Suppressor macrophage treated with lipopolysaccharide for 4 hours (primary cell): ENCODE measurements at regions not wholly inside any gene's neighbourhood (a gene's known extent, or its start where the extent isn't known, plus 50 kb on each side); places are given as distances from the start of the nearest gene placed in this dataset.
"Not testable (repeated sequence)": the region's sequence is repeated elsewhere in the genome, so short reads cannot be mapped to it uniquely, and the experiment has no call there.

ENCODE experiments used
- DNase-seq: peaks from one replicate; pipeline ENCODE4 v3.0.0-alpha.2; 2020

DNA sequence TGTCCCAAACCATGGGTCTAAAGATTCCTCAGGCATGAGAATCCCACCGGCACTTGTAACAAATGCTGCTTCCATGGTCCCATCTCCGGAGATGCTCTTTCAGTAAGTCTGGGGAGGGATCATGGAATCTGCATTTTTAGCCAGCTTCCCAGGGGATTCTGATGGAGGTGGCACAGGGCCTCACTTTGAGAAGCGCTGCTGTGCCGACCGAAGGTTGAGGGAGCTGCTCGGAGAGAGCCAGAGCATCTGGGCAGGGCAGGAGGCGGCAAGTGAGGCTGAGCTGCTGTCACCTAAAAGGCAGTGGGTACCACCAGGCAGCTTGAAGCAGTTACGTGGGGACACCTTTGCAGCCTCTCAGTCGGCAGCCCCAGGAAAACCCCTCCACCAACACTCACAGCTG lies 100.2 kb upstream of the CDYL start:
- DNase-seq: no peak

DNA sequence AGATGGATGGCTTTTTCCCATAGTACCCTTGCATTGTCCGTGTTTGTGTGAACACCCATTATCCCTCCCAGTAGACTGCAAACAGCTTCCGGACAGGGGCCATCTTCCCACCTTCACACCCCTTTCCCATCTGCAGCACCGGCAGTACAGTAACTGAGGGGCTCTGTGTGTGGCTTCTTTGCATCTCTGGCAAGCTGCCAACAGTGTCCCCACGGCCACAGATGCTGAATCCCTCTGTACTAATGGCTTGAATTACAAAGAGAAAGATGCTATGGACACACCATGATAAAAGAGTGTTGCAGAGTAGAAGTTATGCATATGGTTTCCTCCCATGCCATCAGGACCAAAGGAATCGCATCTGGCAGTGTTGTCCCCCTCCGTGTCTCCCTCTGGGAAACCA lies 101.1 kb upstream of the CDYL start:
- no peak for DNase-seq

DNA sequence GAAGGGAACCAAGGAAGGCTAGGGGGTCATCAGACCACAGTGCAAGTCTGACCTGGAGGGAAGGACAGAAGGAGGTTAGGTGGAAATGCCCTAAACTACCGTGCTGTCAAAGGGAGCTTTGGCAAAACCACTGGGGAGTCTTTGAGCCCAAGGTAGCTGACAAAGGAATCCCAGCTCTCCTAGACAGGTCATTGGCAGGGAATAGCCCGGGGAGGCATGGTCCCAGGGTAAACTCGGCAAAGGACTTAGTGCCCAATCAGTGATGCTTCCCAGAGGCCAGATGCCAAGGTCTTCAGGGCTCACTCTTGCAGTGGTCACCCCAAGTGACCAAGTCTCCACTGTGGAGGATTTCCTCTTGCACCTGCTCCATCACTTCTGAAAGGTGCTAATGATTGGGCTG lies 102.3 kb upstream of the CDYL start:
- DNase-seq: no peak

DNA sequence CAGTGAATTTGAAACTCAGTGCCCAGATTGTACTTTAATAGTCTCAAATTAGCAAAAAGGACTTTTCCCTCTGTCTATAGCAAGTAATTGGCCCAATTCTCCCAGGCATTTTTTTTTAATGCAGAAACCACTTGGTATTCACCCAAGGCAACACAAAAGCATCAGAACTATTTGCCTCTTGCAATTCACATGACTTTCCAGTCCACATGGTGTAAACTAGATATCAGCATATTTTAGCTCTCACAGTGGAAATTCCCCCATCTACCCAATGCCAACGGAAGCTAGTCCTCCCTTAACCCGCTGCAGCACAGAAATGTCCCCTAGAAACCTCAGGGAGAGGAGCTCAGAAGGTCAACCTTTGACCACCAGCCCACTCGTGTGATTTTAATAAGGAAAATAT lies 103.4 kb upstream of the CDYL start:
- DNase-seq: no peak

DNA sequence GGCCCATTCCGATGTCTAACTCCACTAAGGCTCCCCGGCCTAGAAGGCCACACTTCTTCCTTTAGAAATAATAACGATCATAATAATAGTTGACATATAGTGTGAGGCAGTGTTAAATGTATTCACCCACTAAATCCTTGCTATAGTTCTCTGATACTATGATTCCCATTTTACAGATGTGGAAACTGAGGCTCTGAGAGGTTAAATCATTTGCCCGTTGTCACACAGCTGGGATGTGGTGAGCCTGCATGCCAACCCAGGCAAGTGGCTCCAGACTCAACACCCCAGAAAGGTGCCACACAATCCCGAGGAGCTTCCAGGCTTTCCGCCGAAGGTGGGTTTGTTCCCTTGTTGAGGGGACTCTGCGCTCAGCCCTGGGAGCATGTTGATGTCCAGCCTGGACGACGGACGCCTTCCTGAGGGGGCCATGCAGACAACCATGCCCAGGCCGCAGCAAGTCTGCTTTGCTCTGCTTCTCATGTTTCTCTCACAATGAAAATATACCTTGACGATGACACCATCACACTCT lies 104.6 kb upstream of the CDYL start:
- no peak for DNase-seq

DNA sequence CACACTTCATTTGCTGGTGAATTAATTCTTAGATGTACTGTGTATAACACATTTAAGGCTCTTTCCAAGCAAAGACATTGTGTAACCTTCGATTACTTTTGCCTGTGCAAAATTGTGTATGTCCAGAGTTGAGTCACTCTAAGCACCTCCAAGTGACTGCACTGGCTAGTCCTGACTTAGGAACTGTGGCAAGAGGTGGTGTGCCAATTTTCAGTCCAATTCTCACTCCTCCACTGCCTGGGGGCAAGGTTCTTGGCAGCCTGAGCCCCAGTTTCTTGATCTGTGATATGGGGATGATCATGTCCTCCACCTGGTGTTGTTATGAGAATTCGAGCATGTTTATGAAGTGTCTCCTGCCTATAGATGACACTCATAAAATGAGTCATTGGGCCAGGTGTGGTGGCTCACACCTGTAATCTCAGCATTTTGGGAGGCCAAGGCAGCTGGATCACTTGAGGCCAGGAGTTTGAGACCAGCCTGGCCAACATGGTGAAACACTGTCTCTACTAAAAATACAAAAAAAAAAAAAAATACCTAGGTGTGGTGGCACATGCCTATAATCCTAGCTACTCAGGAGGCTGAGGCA lies 105.3 kb upstream of the CDYL start:
- no peak for DNase-seq

DNA sequence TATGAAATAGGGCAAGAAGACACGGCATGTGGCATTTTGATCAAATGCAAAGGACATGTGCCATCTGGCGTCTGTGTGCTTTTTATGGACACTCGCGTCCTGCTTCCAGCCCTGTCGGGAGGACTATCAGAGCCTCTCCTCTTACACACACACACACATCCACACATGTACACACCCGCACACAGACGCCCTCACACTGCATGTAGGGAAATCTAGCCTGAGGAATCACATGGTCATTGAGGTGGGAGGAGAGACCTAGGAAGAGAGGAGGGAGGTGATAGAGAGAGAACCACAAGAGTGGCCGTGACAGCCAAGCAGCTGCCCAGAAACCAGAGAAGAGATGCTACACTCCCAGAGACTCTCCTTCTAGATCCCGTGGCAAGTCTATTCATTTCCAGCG lies 105.9 kb upstream of the CDYL start:
- no peak for DNase-seq

DNA sequence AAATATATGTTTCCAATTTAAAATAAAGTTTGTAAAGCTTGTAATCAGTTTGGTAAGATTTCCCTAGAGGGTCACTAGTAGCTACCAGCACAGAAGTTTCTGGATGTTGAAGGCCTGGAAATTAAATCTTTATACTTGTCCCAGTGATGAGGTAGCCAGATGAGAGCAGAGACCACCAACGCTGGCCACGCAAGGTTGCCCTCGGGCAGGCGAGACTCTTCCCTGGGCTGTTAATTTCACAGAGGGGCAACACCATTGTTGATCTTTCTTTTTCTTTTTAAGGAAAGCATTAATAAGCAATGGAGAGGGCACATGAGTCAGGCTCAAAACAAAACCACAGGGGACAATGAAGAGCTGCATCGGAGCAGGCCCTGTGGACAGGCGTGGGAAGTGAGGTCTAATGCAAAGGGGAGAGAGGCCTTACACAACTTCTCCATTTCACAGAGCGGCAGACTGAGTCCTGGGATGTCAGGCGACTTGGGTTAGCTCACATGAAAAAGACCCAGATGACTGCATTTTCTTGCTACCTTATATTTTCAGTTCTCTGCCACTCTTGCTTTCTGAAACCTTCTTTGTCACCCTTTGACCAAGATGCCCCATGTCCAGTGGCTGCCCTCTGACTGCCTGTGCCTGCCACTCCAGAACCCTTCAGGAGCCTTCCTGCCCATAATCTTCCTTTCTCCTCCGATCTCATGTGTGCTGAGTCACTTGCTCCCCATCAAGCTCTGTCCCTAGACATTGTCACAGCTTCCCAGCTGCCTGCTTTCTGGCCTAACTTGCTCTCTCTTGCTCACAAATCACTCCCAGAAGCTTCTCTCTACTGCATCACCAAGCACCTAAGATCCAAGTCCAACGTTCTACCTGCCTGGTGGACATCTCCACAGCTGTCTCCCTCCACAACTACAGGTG lies 107.7 kb upstream of the CDYL start:
- peak; percentile 70 for DNase-seq

DNA sequence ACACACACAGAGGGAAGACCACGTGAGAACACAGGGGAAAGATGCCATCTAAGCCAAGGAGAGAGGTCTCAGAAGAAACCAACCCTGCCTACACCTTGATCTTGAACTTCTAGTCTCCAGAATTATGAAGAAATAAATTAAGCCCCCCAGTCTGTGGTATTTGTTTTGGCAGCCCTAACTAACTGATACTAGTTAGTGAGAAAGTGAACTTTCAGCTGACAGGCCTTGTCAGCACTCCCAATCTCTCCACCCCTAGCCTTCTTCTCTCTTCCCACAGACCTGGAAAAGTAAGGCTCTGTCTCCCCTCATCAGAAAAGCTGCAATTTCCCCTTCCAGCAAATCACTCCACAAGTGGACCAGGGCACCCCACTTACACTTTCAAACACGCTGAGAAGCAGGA lies 108.6 kb upstream of the CDYL start:
- DNase-seq: no peak

DNA sequence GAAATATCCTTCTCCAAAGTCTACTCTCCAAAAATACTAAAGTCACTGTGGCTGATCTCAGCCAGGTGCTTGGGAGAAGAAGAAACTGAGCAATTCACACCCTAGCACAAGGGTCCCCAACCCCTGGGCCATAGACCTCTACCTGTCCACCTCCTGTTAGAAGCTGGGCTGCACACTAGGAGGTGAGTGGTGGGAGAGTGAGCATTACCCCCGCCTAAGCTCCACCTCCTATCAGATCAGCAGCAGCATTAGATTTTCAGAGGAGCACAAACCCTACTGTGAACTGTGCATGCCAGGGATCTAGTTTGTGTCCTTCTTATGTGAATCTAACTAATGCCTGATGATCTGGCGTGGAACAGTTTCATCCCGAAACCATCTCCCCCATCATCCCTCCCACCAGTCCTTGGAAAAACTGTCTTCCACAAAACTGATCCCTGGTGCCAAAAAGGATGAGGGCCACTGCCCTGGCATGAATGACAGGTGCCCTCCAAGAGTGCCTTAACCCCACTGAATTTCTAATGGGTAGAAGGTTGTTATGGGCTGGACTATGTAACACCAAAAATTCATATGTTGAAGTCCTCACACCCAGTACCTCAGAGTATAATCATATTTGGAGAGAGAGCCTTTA lies 109.2 kb upstream of the CDYL start:
- DNase-seq: no peak

DNA sequence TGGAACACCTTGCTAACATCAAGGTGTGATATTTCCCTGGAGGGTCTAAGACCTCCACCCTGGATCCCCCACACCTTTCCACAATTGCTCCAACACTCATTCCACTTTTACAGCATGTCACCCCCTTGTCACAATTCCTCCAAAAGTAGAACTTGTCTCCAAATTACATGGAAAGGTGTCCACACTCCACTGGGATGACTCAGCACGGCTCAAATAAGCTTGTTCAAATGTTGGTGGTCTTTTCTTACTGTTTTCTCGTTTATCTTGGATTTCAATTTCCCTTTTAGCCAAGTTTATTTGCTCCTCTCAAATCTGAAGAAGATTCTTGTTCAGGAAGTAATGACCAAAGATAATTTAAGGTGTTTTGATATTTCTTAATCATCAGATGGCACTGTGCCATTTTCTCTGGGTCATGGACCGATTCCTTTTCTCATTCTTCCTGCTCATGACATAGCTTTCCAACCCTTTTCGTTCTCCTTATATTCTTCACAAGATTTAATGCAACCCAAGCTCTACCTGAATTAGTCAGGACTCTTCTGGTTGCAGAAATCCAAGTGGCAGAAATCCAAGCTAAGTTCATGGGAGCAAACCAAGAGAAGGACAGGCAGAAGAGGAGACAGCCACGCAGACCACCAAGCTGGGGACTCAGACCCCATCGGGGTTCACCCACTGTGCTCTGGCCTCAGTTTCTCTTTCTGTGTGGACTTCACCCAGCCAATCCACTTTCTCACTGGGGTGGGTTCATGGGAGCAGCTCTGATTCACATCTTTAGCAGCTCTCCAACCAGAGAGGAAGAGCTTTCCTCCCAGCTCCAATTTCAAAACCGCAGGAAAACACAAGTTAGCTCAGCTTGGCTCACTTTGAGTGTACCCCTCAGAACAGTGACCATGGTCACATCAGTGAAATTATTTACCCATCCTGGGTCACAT lies 110.5 kb upstream of the CDYL start:
- no peak for DNase-seq

DNA sequence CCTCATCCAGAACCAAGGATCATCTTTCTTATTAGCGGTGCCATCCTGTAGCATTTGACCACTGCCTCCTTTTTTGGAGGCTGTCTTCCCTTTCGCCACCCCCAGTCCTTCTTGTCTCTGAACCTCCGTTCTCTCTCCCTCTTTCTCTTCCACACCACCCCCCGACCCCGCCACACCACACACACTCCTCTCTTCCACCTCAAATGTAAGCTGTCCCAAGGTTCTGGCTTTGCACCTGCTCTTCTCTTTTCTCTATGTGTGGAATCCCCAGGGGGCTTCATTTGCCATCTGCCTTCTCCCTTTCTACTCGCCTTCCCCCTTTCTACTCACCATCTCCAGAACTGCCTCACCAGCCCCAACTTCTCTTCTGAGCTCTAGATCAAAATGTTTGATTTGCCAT lies 111.3 kb upstream of the CDYL start:
- DNase-seq: no peak

DNA sequence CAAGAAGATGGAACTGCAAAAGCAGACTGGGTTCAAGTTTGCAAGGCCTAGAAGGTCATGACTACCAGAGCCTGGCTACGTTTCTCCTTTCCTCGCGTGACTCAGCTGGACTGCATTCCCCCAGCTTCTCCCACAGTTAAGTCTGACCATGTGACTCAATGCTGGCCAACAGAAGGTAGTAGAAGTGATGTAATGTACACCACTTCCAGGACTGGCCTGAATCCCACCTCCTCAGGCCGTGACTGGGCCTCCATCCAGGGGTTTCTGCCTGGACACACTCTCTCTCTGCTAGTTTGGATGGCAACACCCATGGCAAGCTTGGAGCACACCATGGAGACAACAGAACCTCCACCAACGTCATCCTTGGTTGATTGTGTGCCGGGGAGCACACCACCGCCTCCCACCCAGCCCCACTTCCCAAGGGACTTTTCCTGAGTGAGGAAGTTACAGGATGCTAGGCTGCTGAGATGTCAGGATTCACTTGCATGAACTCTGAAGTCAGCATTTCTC lies 112.0 kb upstream of the CDYL start:
- peak; percentile 38 for DNase-seq

DNA sequence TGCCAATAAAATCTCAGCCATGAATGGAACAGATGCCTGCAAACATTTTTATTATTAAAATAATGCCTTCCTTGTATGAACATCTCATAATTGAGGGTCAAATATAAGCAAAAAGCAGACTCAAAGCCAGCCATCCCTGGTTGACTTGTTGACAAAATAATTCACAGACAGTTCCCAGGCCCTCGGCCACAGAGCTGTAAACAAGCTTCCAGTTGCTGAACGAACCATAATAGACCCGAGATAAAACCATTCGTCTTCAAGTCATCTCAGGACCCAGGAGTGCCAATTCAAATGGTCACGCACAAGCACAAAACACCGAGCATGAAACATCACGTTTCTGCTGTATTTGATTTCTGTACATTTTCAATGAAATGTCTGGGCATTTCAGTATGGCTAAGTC lies 113.3 kb upstream of the CDYL start:
- DNase-seq: no peak

DNA sequence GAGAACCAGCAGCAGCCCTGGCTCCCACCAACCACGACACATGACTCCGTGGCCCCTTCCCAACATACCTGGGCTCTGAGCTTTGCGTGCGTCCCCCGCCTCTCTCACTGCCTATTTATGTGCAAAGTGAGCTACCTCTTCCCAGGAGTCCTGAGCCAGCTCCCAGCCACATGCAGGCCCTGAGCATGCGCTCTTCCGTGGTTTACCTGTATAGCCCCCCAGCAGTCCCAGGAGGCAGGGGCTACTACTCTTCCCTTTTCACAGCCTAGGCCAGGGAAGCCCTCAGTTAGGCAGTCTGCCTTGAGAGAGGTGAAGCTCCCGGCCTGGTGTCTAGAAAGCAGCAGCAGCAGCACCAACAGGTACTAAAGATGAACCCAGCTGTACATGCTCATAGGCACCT lies 114.8 kb upstream of the CDYL start:
- DNase-seq: no peak

DNA sequence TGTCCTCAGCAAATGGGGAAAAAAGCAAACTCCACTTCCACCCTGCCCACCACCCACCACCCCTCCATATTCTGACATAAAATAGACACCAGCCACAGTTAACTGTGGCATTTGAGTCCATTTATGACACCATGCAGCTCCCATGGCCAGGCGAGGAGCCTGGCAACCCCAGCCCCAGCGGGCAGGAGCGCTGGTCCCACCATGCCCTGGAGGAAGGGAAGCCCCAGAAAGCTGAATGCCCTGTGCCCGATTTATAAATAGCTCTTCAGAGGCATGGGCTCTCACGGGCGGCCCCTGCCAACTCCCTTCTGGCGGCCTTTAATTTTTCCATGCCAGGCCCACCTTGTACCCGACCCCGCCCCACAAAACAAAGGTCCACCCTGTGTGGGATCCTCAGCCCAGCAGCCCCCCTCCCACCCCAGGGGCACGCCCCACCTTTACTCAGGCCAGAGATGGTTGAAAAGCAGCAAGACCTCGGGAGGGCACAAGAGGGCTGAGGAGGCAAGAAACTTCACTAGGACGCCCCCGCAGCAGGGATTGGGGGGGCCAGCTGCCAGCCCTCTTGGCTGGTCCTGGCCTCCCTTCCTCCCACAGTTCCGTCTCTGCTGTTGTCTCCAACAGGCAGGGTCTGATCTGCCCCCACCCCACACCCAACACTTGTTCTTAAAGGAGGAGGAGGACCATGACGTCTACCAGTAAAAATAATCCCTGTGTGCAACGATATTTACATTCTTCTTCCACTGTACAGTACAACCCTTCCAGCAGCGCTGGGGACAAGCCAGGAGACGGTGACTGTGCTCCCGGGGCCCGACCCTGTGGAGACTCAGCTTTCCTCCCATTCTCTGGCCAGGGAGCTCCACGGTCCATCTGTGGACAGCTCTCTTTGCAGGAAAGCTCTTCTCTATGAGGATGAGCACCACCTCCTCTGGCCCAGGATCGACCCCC lies 115.6 kb upstream of the CDYL start:
- DNase-seq: no peak

DNA sequence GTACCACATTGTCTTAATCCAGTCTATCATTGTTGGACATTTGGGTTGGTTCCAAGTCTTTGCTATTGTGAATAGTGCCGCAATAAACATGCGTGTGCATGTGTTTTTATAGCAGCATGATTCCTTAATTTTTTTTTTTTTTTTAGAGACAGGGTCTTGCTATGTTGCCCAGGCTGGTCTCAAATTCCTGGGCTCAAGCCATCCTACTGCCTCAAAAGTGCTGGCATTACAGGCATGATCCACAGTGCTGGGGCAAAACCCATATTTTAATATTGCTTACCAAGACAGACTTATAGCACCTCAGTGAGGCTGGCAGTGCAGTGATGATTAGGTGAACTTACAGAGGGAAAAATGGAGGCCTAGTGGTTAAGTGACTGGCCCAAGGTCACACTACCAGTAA lies 116.5 kb upstream of the CDYL start:
- not testable (repeated sequence) for DNase-seq

DNA sequence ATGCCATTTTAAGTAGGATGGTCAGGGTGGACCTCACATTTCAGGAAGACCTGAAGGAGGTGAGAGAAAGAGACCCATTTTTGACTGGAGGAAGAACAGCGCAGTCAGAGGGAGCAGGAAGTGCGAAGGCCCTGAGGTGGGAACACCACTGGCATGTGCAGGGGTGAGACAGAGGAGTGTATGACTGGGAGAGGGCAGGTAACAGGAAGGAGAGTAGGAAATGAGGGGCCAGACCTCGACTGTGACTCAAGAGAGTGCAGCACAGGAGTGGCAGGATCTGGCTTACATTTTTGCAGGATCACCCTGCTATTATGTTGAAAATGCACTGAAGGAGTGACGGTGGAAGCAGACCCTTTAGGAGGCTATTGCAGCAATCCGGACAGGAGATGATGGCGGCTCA lies 117.7 kb upstream of the CDYL start:
- no peak for DNase-seq

DNA sequence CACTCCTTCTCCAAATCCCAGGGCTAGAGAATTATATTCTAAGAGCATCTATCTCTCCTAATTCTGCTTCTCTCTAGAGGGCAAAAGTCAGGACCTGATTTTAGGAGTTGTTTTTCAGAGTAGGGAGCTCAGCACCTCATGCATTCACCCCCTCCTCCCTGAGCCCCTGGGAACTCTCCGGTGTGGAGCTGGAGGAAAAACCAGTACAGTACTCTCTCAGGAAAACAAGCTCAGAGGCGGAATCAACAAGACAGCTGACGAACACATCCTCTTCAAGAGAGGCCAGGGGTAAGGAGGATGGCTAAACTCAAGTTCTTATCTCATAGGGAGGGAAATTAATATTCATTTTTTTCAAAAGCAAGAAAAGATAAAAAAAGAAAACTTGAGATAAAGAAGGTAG lies 120.1 kb upstream of the CDYL start:
- DNase-seq: no peak

DNA sequence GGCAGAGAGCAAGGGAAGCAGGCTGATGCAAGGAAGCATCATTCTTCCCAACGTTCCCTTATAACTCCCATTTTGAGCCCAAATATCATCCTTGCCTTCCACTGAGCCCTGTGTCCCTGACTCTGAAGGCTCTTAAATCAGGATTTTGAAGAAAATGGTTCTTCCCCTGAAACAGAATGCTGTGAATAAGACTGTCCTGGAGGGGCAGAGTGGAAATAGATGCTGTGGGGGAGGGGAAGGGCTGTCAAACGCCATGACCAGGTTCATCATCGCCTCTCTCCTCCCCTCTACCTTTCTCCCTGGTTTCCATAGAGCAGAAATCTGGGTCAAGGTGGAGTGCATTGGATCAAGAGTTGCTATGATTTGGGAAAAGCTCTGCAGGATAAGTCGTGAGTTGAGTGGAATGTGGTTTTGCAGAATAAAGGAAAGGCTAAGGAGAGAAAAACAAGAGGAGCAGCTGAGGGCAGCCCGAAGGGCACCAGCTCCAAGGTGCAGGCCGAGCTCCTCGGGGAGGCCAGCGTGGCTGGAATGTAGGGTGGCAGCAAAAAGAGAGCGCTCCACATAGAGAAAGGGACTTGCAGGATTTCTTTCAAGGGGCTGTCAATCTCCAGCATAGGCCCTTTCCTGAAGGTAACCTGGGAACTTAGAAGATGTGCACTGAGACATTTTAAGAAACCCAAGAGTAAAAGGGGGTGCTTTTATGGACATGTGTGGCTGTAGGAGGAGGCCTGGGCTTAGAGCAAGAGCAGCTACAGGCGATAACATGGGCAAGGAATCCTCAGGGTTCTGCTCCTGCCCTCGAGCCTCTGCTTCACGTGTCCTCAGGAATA lies 120.8 kb upstream of the CDYL start:
- no peak for DNase-seq

DNA sequence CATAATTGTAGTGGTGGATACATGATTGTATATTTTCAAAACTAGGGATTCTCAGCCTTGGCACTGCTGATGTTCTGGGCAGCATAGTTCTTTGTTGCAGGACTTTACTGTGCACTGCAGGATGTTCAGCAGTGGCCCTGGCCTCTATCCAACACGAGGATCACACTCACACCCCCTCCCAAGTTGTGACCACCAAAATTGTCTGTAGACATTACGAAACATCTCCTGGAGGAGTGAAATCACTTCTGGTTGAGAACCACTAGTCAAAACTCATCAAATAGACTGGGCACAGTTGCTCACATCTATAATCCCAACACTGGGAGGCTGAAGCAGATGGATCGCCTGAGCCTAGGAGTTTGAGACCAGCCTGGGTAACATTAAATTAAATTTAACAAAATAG lies 123.1 kb upstream of the CDYL start:
- DNase-seq: no peak
